ENCODE measurements at regions not wholly inside any gene's neighbourhood (a gene's known extent, or its start where the extent isn't known, plus 50 kb on each side); places are given as distances from the start of the nearest gene placed in this dataset.

- DNase-seq (ENCODE audit: low read depth in 3 of 3, low spot score in 1 of 3): no peak
Measured at GRCh38 chr6:142500250-142500786, 198.5 kb downstream of the ADGRG6 start.

GRCh38 chr6:142501795-142502194 lies 200.0 kb downstream of the ADGRG6 start:
- DNase-seq (ENCODE audit: low read depth in 3 of 3, low spot score in 1 of 3): no peak

GRCh38 chr6:142507065-142507464 lies 205.3 kb downstream of the ADGRG6 start:
- no peak for DNase-seq (ENCODE audit: low read depth in 3 of 3, low spot score in 1 of 3)

- no peak for DNase-seq (ENCODE audit: low read depth in 3 of 3, low spot score in 1 of 3)
Measured at GRCh38 chr6:142510211-142510610, 208.4 kb downstream of the ADGRG6 start.

GRCh38 chr6:142518126-142518525 lies 216.3 kb downstream of the ADGRG6 start:
- no peak for DNase-seq (ENCODE audit: low read depth in 3 of 3, low spot score in 1 of 3)

GRCh38 chr6:142518761-142519160 lies 217.0 kb downstream of the ADGRG6 start:
- DNase-seq (ENCODE audit: low read depth in 3 of 3, low spot score in 1 of 3): no peak

- no peak for DNase-seq (ENCODE audit: low read depth in 3 of 3, low spot score in 1 of 3)
Measured at GRCh38 chr6:142521791-142522190, 220.0 kb downstream of the ADGRG6 start.

- DNase-seq (ENCODE audit: low read depth in 3 of 3, low spot score in 1 of 3): no peak
Measured at GRCh38 chr6:142523515-142524375, 221.9 kb downstream of the ADGRG6 start.

- DNase-seq (ENCODE audit: low read depth in 3 of 3, low spot score in 1 of 3): no peak
Measured at GRCh38 chr6:142530566-142530965, 228.8 kb downstream of the ADGRG6 start.

GRCh38 chr6:142531727-142532126 lies 229.9 kb downstream of the ADGRG6 start:
- no peak for DNase-seq (ENCODE audit: low read depth in 3 of 3, low spot score in 1 of 3)

GRCh38 chr6:142534076-142534475 lies 232.3 kb downstream of the ADGRG6 start:
- DNase-seq (ENCODE audit: low read depth in 3 of 3, low spot score in 1 of 3): no peak

GRCh38 chr6:142534484-142534883 lies 232.7 kb downstream of the ADGRG6 start:
- no peak for DNase-seq (ENCODE audit: low read depth in 3 of 3, low spot score in 1 of 3)

- no peak for DNase-seq (ENCODE audit: low read depth in 3 of 3, low spot score in 1 of 3)
Measured at GRCh38 chr6:142537612-142538478, 236.0 kb downstream of the ADGRG6 start.

GRCh38 chr6:142542704-142543233 lies 241.0 kb downstream of the ADGRG6 start:
- no peak for DNase-seq (ENCODE audit: low read depth in 3 of 3, low spot score in 1 of 3)

- no peak for DNase-seq (ENCODE audit: low read depth in 3 of 3, low spot score in 1 of 3)
Measured at GRCh38 chr6:142543606-142544005, 241.8 kb downstream of the ADGRG6 start.

GRCh38 chr6:142544199-142544838 lies 242.5 kb downstream of the ADGRG6 start:
- no peak for DNase-seq (ENCODE audit: low read depth in 3 of 3, low spot score in 1 of 3)

- no peak for DNase-seq (ENCODE audit: low read depth in 3 of 3, low spot score in 1 of 3)
Measured at GRCh38 chr6:142545147-142545546, 243.3 kb downstream of the ADGRG6 start.

- DNase-seq (ENCODE audit: low read depth in 3 of 3, low spot score in 1 of 3): no peak
Measured at GRCh38 chr6:142548566-142548965, 246.8 kb downstream of the ADGRG6 start.

GRCh38 chr6:142550310-142551063 lies 248.7 kb downstream of the ADGRG6 start:
- no peak for DNase-seq (ENCODE audit: low read depth in 3 of 3, low spot score in 1 of 3)

GRCh38 chr6:142551274-142551811 lies 249.5 kb downstream of the ADGRG6 start:
- no peak for DNase-seq (ENCODE audit: low read depth in 3 of 3, low spot score in 1 of 3)

All from stimulated activated CD4-positive, alpha-beta T cell treated with anti-CD3 and anti-CD28 coated beads, TNF-alpha, amount 100 ng/mL, for 1 hour (primary cell).